T-cell (primary cell): ENCODE measurements at regions not wholly inside any gene's neighbourhood (a gene's known extent, or its start where the extent isn't known, plus 50 kb on each side); places are given as distances from the start of the nearest gene placed in this dataset.

Experiments
- ATAC-seq, 4 experiments: fragments of 200-7000 bp in 3 of 4; fragments of 150-1000 bp in 1 of 4; cut with Tn5 transposase; replicated peaks in 1 of 4; 1 replicate in 3 of 4; 2 replicates in 1 of 4; pipeline ENCODE4 v1.10.0; 2021; ENCODE audit warnings: moderate library complexity in 3 of 4, mild to moderate bottlenecking in 2 of 4, moderate number of reproducible peaks in 1 of 4
- CTCF ChIA-PET, 2 donors: fragments of 300-600 bp; sonication (Branson Sonifier 250); formaldehyde crosslinking; loops; one replicate each; lab custom pipeline; 2022; ENCODE audit warnings: antibody characterized with exemption in 2 of 2; lab: Charles Lee
- POLR2A ChIA-PET, 2 donors: fragments of 300-600 bp; sonication (Branson Sonifier 250); formaldehyde crosslinking; loops; one replicate each; lab custom pipeline; 2022; ENCODE audit warnings: antibody characterized with exemption in 2 of 2; lab: Charles Lee
- DNase-seq, 35 experiments: peaks; one replicate each; pipeline versions ENCODE4 v3.0.0 to v3.0.0-alpha.2; 2013 to 2023
- H3K27ac ChIP-seq: one replicate; pipeline ENCODE4 v1.5.1; 2013; ENCODE audit warnings: low read length
- H3K27me3 ChIP-seq, 2 experiments: replicated peaks in 1 of 2; 1 replicate in 1 of 2; 2 replicates in 1 of 2; pipeline versions ENCODE4 v1.6.1 to v1.7.0; 2013; ENCODE audit warnings: low read length in 1 of 2, mixed read lengths in 1 of 2; ENCODE audit not compliant: control insufficient read depth in 2 of 2, insufficient read depth in 2 of 2; ENCODE audit errors: extremely low read depth in 1 of 2
- H3K36me3 ChIP-seq, 2 donors: 1 replicate in 1 of 2; 2 replicates in 1 of 2; pipeline versions ENCODE4 v1.6.1 to v1.7.0; 2013; ENCODE audit warnings: low read length in 1 of 2; ENCODE audit not compliant: control insufficient read depth in 2 of 2, insufficient read depth in 1 of 2; ENCODE audit errors: extremely low read depth in 1 of 2
- H3K4me1 ChIP-seq, 2 experiments: 1 replicate in 1 of 2; 2 replicates in 1 of 2; pipeline versions ENCODE4 v1.6.1 to v1.7.0; 2013; ENCODE audit warnings: low read length in 2 of 2, mixed read lengths in 1 of 2; ENCODE audit not compliant: insufficient read depth in 2 of 2, control insufficient read depth in 1 of 2; ENCODE audit errors: extremely low read depth in 1 of 2
- H3K4me3 ChIP-seq, 2 donors: 1 replicate in 1 of 2; 2 replicates in 1 of 2; pipeline versions ENCODE4 v1.5.1 to v1.7.0; 2013; ENCODE audit warnings: mild to moderate bottlenecking in 2 of 2, low read length in 1 of 2, moderate library complexity in 1 of 2; ENCODE audit not compliant: control insufficient read depth in 1 of 2; ENCODE audit errors: extremely low read depth in 1 of 2
- H3K9me3 ChIP-seq: 2 replicates; pipeline ENCODE4 v1.7.0; 2013
- H3K27ac Mint-ChIP-seq, 2 donors: one replicate each; pipeline ENCODE4 v1.8.0; 2020 to 2021; ENCODE audit warnings: mild to moderate bottlenecking in 2 of 2, mixed read lengths in 2 of 2
- H3K27me3 Mint-ChIP-seq, 2 donors: one replicate each; pipeline ENCODE4 v1.8.0; 2021 to 2022; ENCODE audit warnings: mixed read lengths in 2 of 2
- H3K36me3 Mint-ChIP-seq: one replicate; pipeline ENCODE4 v1.8.0; 2021; ENCODE audit warnings: mixed read lengths
- H3K4me1 Mint-ChIP-seq, 3 donors: one replicate each; pipeline ENCODE4 v1.8.0; 2020 to 2022; ENCODE audit warnings: mixed read lengths in 3 of 3, mild to moderate bottlenecking in 1 of 3
- H3K4me3 Mint-ChIP-seq, 3 donors: one replicate each; pipeline ENCODE4 v1.8.0; 2020 to 2022; ENCODE audit warnings: mild to moderate bottlenecking in 3 of 3, mixed read lengths in 3 of 3, moderate library complexity in 3 of 3
- H3K9me3 Mint-ChIP-seq, 3 donors: one replicate each; pipeline ENCODE4 v1.8.0; 2020 to 2022; ENCODE audit warnings: mixed read lengths in 3 of 3
- WGBS: methylation state at CpG from one replicate; pipeline ENCODE4 v1.1.5; 2013; ENCODE audit warnings: missing lambda C conversion rate; ENCODE audit not compliant: insufficient coverage; 5-methylcytosine and 5-hydroxymethylcytosine counted together

DNA sequence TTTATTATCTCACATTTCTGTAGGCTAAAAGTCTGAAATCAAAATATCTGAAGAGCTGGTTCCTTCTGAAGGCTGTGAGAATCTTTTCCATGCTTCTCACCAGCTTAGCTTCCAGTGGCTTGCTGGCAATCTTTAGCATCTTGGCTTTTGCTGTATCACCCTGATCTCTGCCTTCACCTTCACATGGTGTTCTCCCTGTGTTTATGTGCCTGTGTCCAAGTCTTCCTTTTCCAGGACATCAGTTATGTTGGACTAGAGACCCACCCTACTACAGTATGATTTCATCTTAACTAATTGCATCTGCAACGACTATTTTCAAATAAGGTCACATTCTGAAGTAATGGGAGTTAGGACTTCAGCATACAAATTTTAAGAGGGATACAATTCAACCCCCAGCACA, 772.3 kb upstream of the ADAMTS5 start:
- Histone ChIP-seq H3K27me3 (no peaks in the 10 kb centered on the region), H3K4me1 (no peaks in the 10 kb centered on the region), H3K4me3 (no peak overlapping the region), H3K27ac (no peak overlapping the region), H3K9me3 (peaks cover 2% of the 10 kb centered on the region), H3K36me3 (no peaks in the 10 kb centered on the region)
- WGBS, result no CpG with 5 or more reads among the region's 1 CpG
- no peak for DNase-seq
- ATAC-seq, result no peak
- Mint-ChIP-seq H3K36me3 (no peaks in the 10 kb centered on the region), H3K4me1 (no peaks in the 10 kb centered on the region), H3K27me3 (no peaks in the 10 kb centered on the region), H3K4me3 (no peak overlapping the region), H3K9me3 (peaks cover 3 to 13% (median 6%) of the 10 kb centered on the region in 3 donors), H3K27ac (no peak overlapping the region)
- CTCF ChIA-PET, result no interaction called here
- POLR2A ChIA-PET, result no interaction called here

DNA sequence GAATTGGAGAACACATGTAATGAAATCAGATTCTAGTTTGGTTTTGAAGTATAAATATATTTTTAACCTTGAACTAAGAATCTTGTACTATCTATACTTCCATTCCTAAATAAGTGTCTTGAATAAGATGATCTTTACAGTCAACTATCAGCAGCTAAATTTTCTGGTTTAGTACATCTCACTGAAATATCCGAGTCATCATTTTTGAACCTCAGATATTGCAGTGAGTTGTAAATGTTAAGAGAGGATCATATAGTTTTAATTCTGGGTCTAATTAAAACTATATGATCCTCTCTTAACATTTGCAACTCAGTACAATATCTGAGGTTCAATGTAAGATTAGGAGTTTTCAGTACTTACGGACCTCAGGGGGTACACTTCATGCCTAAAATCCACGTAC, 768.8 kb upstream of the ADAMTS5 start:
- ATAC-seq (no peak), DNase-seq (no peak)
- Mint-ChIP-seq H3K27ac (no peak overlapping the region), H3K9me3 (peaks cover 0 to 8% (median 7%) of the 10 kb centered on the region in 3 donors), H3K4me1 (no peaks in the 10 kb centered on the region), H3K27me3 (no peaks in the 10 kb centered on the region), H3K36me3 (no peaks in the 10 kb centered on the region), H3K4me3 (no peak overlapping the region)
- WGBS, result 94% methylated on average over 2 of the region's 3 CpGs
- ChIA-PET POLR2A (no interaction called here), CTCF (no interaction called here)
- Histone ChIP-seq H3K27me3 (no peaks in the 10 kb centered on the region), H3K27ac (no peak overlapping the region), H3K9me3 (peaks cover 4% of the 10 kb centered on the region), H3K4me1 (no peaks in the 10 kb centered on the region), H3K36me3 (no peaks in the 10 kb centered on the region), H3K4me3 (no peak overlapping the region)

DNA sequence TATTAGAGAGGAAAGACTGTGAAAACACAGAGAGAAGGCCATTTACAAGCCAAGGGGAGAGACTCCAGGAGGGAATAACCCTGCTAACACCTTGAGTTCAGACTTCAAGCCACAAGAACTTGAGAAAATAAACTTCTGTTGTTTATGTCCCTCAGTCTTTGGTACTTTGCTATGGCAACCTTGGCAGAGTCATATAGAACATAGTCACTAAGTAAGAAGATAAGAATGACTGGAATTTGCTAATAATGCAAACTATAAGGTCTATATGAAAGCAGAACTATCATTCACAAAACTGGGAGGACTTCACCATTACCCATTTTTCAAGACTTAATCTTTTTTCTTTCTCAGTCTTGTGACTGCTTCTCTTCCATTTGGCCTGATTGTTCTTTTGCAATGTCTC, 767.3 kb upstream of the ADAMTS5 start:
- Mint-ChIP-seq H3K4me3 (no peak overlapping the region), H3K36me3 (no peaks in the 10 kb centered on the region), H3K27ac (no peak overlapping the region), H3K27me3 (no peaks in the 10 kb centered on the region), H3K9me3 (peaks cover 0 to 7% (median 3%) of the 10 kb centered on the region in 3 donors), H3K4me1 (no peaks in the 10 kb centered on the region)
- DNase-seq (no peak), ATAC-seq (no peak)
- ChIA-PET CTCF (no interaction called here), POLR2A (no interaction called here)
- Histone ChIP-seq H3K27ac (no peak overlapping the region), H3K36me3 (no peaks in the 10 kb centered on the region), H3K27me3 (no peaks in the 10 kb centered on the region), H3K4me3 (no peak overlapping the region), H3K4me1 (no peaks in the 10 kb centered on the region), H3K9me3 (peaks cover 4% of the 10 kb centered on the region)

DNA sequence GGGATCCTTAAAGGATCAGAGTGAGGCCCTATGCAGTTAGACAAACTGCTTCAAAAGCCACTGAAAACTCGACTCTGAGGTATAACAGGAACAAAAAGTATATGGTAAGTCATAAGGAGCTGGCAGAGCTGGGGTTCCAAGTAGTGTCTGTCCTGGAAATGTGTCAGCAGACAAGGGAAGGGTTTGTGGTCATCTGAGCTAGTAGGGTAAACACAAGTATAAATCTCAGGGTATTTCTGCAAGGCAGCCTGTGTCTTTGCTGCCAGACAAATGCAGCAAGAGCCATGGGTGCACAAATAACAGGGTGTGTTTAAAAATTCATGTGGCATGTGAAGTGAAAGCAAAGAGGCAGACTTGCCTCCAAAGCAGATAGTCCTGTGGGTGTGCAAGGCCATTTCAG, 759.0 kb upstream of the ADAMTS5 start:
- no peak for ATAC-seq
- POLR2A ChIA-PET, result no interaction called here
- H3K27me3 ChIP-seq, result no peaks in the 10 kb centered on the region
- no peaks in the 10 kb centered on the region for H3K4me1 Mint-ChIP-seq
- H3K9me3 ChIP-seq, result no peaks in the 10 kb centered on the region
- H3K27me3 Mint-ChIP-seq, result no peaks in the 10 kb centered on the region
- no peak overlapping the region for H3K27ac Mint-ChIP-seq
- H3K27ac ChIP-seq, result no peak overlapping the region
- peaks cover 3 to 9% (median 5%) of the 10 kb centered on the region in 3 donors for H3K9me3 Mint-ChIP-seq
- H3K4me1 ChIP-seq, result no peaks in the 10 kb centered on the region
- no peak overlapping the region for H3K4me3 ChIP-seq
- no peak overlapping the region for H3K4me3 Mint-ChIP-seq
- no peak for DNase-seq
- 17% methylated on average over 1 of the region's 1 CpG for WGBS
- CTCF ChIA-PET, result no interaction called here
- no peaks in the 10 kb centered on the region for H3K36me3 Mint-ChIP-seq
- no peaks in the 10 kb centered on the region for H3K36me3 ChIP-seq

DNA sequence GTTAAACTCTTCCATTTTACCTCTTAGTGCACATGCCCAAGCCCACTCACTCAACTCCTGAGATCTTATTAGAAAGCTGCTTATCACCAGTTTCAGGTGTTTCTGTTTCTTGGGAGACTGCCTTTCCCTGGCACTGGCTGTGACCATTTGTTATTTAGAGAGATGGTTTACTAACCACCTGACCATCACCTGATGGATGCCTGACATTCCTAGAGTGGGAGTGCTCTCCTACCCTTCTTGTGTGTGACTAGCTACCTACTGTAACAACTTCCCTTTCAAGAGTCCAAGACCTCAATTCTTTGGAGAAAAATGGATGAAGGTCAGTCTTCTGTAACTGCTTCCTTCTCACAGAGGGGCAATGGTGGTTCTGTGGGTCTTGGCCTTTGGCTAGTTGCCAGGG, 755.2 kb upstream of the ADAMTS5 start:
- ChIA-PET CTCF (no interaction called here), POLR2A (no interaction called here)
- no peaks in the 10 kb centered on the region for H3K4me1 Mint-ChIP-seq
- Histone ChIP-seq H3K27ac (no peak overlapping the region), H3K36me3 (no peaks in the 10 kb centered on the region), H3K4me3 (no peak overlapping the region), H3K9me3 (no peaks in the 10 kb centered on the region), H3K4me1 (no peaks in the 10 kb centered on the region), H3K27me3 (no peaks in the 10 kb centered on the region)
- H3K27ac Mint-ChIP-seq, result no peak overlapping the region
- H3K27me3 Mint-ChIP-seq, result no peaks in the 10 kb centered on the region
- no peaks in the 10 kb centered on the region for H3K36me3 Mint-ChIP-seq
- DNase-seq, result no peak
- ATAC-seq, result no peak
- no peak overlapping the region for H3K4me3 Mint-ChIP-seq
- H3K9me3 Mint-ChIP-seq, result peaks cover 2 to 5% (median 3%) of the 10 kb centered on the region in 3 donors

DNA sequence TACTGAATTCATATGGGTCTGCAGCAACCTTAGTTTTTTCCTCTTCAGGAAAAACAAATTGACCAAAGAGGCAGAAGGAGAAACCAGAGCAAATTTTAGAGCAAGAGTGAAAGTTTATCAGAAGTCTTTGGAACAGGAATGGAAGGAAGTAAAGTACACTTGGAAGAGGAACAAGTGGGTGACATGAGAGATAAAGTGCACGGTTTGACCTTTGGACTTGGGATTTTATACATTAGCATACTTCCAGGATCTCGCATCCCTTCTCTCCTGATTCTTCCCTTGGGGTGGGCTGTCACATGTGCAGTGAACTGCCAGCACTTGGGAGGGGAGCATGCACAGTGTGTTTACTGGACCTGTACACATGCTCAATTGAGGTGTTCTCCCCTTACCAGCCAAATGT, 754.8 kb upstream of the ADAMTS5 start:
- 100% methylated on average over 1 of the region's 2 CpGs for WGBS
- no peaks in the 10 kb centered on the region for H3K27me3 ChIP-seq
- CTCF ChIA-PET, result no interaction called here
- POLR2A ChIA-PET, result no interaction called here
- DNase-seq, result no peak
- no peaks in the 10 kb centered on the region for H3K27me3 Mint-ChIP-seq
- no peaks in the 10 kb centered on the region for H3K9me3 ChIP-seq
- H3K27ac Mint-ChIP-seq, result no peak overlapping the region
- no peaks in the 10 kb centered on the region for H3K4me1 Mint-ChIP-seq
- no peaks in the 10 kb centered on the region for H3K36me3 Mint-ChIP-seq
- H3K36me3 ChIP-seq, result no peaks in the 10 kb centered on the region
- H3K4me3 Mint-ChIP-seq, result no peak overlapping the region
- H3K4me3 ChIP-seq, result no peak overlapping the region
- H3K9me3 Mint-ChIP-seq, result peaks cover 2 to 5% (median 3%) of the 10 kb centered on the region in 3 donors
- ATAC-seq, result no peak
- no peak overlapping the region for H3K27ac ChIP-seq
- H3K4me1 ChIP-seq, result no peaks in the 10 kb centered on the region

DNA sequence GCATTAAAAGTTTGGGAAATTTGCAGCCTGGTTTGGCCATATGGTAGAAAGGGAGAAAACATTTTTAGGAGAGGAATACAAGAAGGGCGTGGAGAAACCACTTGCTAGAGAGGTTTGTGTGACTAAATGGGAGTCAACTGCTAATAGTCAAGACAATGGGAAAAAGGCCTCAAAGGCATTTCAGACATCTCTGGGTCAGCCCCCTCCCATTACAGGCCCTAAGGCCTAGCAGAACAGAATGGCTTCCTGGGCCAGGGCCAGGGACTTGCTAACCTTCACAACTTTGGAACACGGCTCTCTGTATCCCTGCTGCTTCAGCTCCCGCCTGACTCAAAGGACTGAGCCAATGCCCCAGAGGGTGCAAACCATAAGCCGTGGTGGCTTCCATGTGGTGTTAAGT, 752.3 kb upstream of the ADAMTS5 start:
- ChIA-PET CTCF (no interaction called here), POLR2A (no interaction called here)
- Histone ChIP-seq H3K9me3 (no peaks in the 10 kb centered on the region), H3K4me1 (no peaks in the 10 kb centered on the region), H3K27me3 (no peaks in the 10 kb centered on the region), H3K4me3 (no peak overlapping the region), H3K36me3 (no peaks in the 10 kb centered on the region), H3K27ac (no peak overlapping the region)
- DNase-seq (no peak), ATAC-seq (no peak)
- H3K27me3 Mint-ChIP-seq, result no peaks in the 10 kb centered on the region
- WGBS, result 87% methylated on average over 4 of the region's 4 CpGs
- no peaks in the 10 kb centered on the region for H3K36me3 Mint-ChIP-seq
- no peak overlapping the region for H3K4me3 Mint-ChIP-seq
- H3K4me1 Mint-ChIP-seq, result no peaks in the 10 kb centered on the region
- no peak overlapping the region for H3K27ac Mint-ChIP-seq
- peaks cover 3 to 6% (median 4%) of the 10 kb centered on the region in 3 donors for H3K9me3 Mint-ChIP-seq
